ENCODE measurements at regions not wholly inside any gene's neighbourhood (a gene's known extent, or its start where the extent isn't known, plus 50 kb on each side); places are given as distances from the start of the nearest gene placed in this dataset.

DNA sequence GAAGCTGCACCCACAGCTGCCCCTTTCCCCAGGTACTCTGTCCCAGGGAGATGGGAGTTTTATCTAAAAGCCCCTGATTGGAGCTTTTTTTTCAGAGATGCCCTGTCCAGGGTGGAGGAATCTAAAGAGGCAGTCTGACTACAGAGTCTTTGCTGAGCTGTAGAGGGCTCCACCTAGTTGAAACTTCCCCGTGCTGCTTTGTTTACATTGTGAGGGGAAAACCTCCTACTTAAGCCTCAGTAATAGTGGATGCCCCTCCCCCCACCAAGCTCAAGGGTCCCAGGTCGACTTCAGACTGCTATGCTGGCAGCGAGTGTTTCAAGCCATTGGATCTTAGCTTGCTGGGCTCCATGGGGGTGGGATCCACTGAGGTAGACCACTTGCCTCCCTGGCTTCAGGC is 470.1 kb upstream of the LARGE1 start:
- no peaks in the 10 kb centered on the region for H3K36me3 ChIP-seq

DNA sequence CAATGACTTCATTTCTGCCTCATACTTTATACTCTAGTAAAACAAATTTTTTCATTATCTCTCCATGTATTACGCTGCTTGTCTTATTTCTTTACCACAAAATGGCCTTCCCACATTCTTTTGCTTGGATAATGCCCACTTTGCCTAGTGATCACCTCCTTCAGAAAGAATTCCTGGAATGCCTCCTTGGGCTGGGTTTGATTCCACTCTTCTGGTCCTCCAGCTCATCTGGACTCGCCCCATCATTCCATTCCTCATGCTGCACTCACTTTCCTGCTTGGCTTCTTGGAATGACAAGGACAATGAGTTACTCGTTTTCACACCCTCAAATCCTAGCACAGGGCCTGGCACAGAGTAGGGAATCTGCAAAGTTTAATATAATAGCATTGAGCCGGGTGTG is 475.1 kb upstream of the LARGE1 start:
- intact Hi-C loops (cut with DNase I), result no loop called here
- H3K36me3 ChIP-seq, result no peaks in the 10 kb centered on the region
- no peak overlapping the region for H3K27ac ChIP-seq
- H3K9me3 ChIP-seq, result no peaks in the 10 kb centered on the region
- DNase-seq, result no peak
- H3K27me3 ChIP-seq, result no peaks in the 10 kb centered on the region
- no peaks in the 10 kb centered on the region for H3K4me1 ChIP-seq
- no peak overlapping the region for H3K4me3 ChIP-seq (replicated peaks in 1 of 3)
- 55 to 57% methylated on average over 4 of the region's 4 CpGs for WGBS, 2 donors
- no peak for TF ChIP-seq POLR2A (IDR thresholded peaks at IDR 0.05)
- TF ChIP-seq, protein P1, sequence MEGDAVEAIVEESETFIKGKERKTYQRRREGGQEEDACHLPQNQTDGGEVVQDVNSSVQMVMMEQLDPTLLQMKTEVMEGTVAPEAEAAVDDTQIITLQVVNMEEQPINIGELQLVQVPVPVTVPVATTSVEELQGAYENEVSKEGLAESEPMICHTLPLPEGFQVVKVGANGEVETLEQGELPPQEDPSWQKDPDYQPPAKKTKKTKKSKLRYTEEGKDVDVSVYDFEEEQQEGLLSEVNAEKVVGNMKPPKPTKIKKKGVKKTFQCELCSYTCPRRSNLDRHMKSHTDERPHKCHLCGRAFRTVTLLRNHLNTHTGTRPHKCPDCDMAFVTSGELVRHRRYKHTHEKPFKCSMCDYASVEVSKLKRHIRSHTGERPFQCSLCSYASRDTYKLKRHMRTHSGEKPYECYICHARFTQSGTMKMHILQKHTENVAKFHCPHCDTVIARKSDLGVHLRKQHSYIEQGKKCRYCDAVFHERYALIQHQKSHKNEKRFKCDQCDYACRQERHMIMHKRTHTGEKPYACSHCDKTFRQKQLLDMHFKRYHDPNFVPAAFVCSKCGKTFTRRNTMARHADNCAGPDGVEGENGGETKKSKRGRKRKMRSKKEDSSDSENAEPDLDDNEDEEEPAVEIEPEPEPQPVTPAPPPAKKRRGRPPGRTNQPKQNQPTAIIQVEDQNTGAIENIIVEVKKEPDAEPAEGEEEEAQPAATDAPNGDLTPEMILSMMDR (IDR thresholded peaks at IDR 0.05), result no peak

More for the DNA sequence above, 470.1 kb upstream of the LARGE1 start:
- DNase-seq, result no peak
- WGBS, 2 donors, result 50 to 58% methylated on average over 2 to 3 of the region's 3 CpGs
- Histone ChIP-seq H3K27ac (no peak overlapping the region), H3K27me3 (no peaks in the 10 kb centered on the region), H3K9me3 (no peaks in the 10 kb centered on the region), H3K4me3 (replicated peaks in 1 of 3) (no peak overlapping the region), H3K4me1 (no peaks in the 10 kb centered on the region)
- no peak for TF ChIP-seq POLR2A (IDR thresholded peaks at IDR 0.05)
- TF ChIP-seq, protein P1 (IDR thresholded peaks at IDR 0.05), result no peak
- intact Hi-C loops (cut with DNase I), result no loop called here

DNA sequence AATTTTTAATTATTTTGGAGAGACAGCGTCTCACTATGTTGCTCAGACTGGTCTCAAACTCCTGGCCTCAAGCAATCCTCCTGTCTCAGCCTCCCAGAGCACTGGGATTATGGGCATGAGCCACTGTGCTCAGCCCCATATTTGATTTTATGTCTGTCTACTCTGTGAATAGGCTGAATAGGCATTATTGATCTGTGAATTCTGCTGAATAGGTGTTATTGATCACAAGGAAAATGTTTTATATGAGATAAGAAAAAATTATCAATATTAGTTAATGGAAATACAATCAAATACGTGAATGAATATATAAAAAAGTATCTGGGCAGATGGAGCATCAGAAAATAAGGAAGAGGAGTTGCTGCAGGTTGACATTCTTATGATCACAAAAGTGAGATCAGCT is 483.4 kb upstream of the LARGE1 start:
- no peak for TF ChIP-seq POLR2A (IDR thresholded peaks at IDR 0.05)
- TF ChIP-seq, protein P1 (IDR thresholded peaks at IDR 0.05), result no peak
- intact Hi-C loops (cut with DNase I), result no loop called here
- Histone ChIP-seq H3K9me3 (no peaks in the 10 kb centered on the region), H3K4me1 (no peaks in the 10 kb centered on the region), H3K27ac (no peak overlapping the region), H3K36me3 (no peaks in the 10 kb centered on the region), H3K4me3 (replicated peaks in 1 of 3) (no peak overlapping the region), H3K27me3 (no peaks in the 10 kb centered on the region)
- DNase-seq, result no peak
- WGBS, 2 donors, result 77 to 80% methylated on average over 2 of the region's 2 CpGs

DNA sequence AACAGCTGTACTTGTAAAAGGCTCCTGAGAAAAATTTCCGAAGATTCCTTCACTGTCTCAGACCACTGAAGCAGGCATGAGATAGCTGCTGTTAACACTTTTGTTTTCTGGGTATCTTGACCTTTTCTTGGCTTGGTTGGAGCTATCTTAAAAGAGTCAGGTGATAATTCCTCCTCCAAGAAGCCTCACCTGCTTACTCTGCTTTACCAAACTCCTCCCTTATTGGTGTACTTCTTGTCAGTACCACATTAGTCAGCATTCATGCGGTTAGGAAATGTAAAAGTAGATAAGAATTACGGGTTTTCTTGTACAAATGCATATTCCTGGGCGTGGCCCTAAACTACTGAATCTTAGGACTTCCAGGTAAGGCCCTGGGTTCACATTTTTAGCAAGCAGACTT is 489.8 kb upstream of the LARGE1 start:
- H3K9me3 ChIP-seq, result no peaks in the 10 kb centered on the region
- no peak overlapping the region for H3K27ac ChIP-seq
- DNase-seq, result no peak
- intact Hi-C loops (cut with DNase I), result no loop called here
- no peak overlapping the region for H3K4me3 ChIP-seq (replicated peaks in 1 of 3)
- 49 to 62% methylated on average over 4 of the region's 4 CpGs for WGBS, 2 donors
- TF ChIP-seq, protein P1 (IDR thresholded peaks at IDR 0.05), result no peak
- TF ChIP-seq POLR2A (IDR thresholded peaks at IDR 0.05), result no peak
- H3K27me3 ChIP-seq, result no peaks in the 10 kb centered on the region
- H3K4me1 ChIP-seq, result no peaks in the 10 kb centered on the region
- no peaks in the 10 kb centered on the region for H3K36me3 ChIP-seq

DNA sequence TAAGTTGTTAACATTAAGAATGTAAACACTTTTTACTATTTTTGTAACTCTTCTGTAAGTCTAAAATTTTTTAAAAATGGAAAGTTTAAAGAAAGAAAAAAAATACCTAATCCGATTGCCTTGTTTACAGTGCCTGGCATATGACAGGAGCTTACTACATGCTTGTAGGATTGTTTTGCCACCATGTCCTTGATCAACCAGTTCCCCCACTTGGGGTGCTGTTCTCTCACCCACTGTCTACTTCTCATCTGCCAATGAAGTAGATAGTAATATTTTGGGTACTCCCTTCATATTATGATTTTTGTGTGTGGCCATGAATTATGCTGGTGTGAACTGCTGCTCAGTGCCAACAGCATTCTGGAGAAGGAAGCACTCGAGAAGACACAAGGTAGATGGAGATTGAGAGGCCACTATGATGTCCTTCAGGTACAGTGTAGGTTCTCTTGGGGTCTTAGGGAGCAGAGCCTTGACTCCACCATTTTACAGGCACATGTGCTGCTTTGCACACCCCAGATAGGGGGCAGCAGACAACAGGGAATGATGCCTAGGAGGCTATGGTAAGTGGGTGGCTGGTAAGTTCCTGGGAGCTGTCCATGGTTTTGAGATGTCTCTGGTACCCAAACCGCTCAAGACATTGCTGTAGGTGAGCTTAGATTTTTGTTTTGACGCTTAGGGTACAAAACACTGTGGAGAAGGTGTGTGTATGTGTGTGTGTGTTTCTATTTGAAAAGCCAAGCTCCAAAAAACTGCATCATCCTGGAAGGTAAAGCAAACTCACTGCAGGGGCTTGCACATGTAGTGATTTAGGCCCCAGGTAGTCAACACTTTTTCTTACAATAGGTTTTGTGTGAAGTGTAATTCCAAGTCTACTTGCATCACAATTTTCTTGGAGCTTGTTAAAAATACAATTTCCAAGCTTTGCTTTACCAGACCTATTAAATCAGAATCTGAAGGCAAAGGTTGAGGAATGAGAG is 494.5 kb upstream of the LARGE1 start:
- Histone ChIP-seq H3K9me3 (no peaks in the 10 kb centered on the region), H3K4me3 (replicated peaks in 1 of 3) (no peak overlapping the region), H3K27me3 (no peaks in the 10 kb centered on the region), H3K36me3 (no peaks in the 10 kb centered on the region), H3K4me1 (no peaks in the 10 kb centered on the region), H3K27ac (no peak overlapping the region)
- DNase-seq, result peak; percentile 32 to 37
- WGBS, 2 donors, result 30 to 34% methylated on average over 4 of the region's 4 CpGs
- intact Hi-C loops (cut with DNase I), result no loop called here
- TF ChIP-seq, protein P1 (IDR thresholded peaks at IDR 0.05), result peak in 4 of 6 experiments; percentile 32 to 57 (median 49)
- TF ChIP-seq POLR2A (IDR thresholded peaks at IDR 0.05), result no peak

Measured in thyroid gland (tissue), 4 donors.